Retinal pigment epithelial cell (primary cell): ENCODE measurements at regions not wholly inside any gene's neighbourhood (a gene's known extent, or its start where the extent isn't known, plus 50 kb on each side); places are given as distances from the start of the nearest gene placed in this dataset.

Source experiments
- DNase-seq: peaks from one replicate; pipeline ENCODE4 v3.0.0-alpha.2; 2010; ENCODE audit warnings: low read depth
- H3K4me3 ChIP-seq: 2 replicates; pipeline ENCODE4 v1.5.1; 2011; ENCODE audit warnings: mild to moderate bottlenecking, low read length, control low read depth, moderate library complexity
- CTCF ChIP-seq: conservative IDR thresholded peaks from 2 replicates; pipeline ENCODE4 v1.5.1; 2011; ENCODE audit warnings: low read depth, low read length, control low read depth, inconsistent platforms

GRCh38 chr5:145222622-145223021 is 612.5 kb downstream of the PRELID2 start:
- no peak for TF ChIP-seq CTCF
- no peak overlapping the region for H3K4me3 ChIP-seq
- DNase-seq = no peak

- DNase-seq = no peak
- H3K4me3 ChIP-seq = no peak overlapping the region
- TF ChIP-seq CTCF = no peak
Observed at GRCh38 chr5:145221416-145221815, 613.7 kb downstream of the PRELID2 start.

- TF ChIP-seq CTCF = no peak
- H3K4me3 ChIP-seq = no peak overlapping the region
- DNase-seq = no peak
Observed at GRCh38 chr5:145220481-145220880, 614.7 kb downstream of the PRELID2 start.

- no peak for DNase-seq
- TF ChIP-seq CTCF = no peak
- H3K4me3 ChIP-seq = no peak overlapping the region
Observed at GRCh38 chr5:145218982-145219381, 616.2 kb downstream of the PRELID2 start.

GRCh38 chr5:145218019-145218418 is 617.1 kb downstream of the PRELID2 start:
- no peak for TF ChIP-seq CTCF
- no peak for DNase-seq
- H3K4me3 ChIP-seq = no peak overlapping the region

GRCh38 chr5:145210020-145210419 is 625.1 kb downstream of the PRELID2 start:
- DNase-seq = no peak
- no peak for TF ChIP-seq CTCF
- no peak overlapping the region for H3K4me3 ChIP-seq

GRCh38 chr5:145205546-145205945 is 629.6 kb downstream of the PRELID2 start:
- DNase-seq = no peak
- H3K4me3 ChIP-seq = no peak overlapping the region
- TF ChIP-seq CTCF = no peak
